HUES6 (cell line): ENCODE measurements at regions not wholly inside any gene's neighbourhood (a gene's known extent, or its start where the extent isn't known, plus 50 kb on each side); places are given as distances from the start of the nearest gene placed in this dataset.
"Not testable (repeated sequence)": the region's sequence is repeated elsewhere in the genome, so short reads cannot be mapped to it uniquely, and the experiment has no call there.

Experiments
- H3K27ac ChIP-seq: 2 replicates; pipeline ENCODE4 v1.7.0; 2013; ENCODE audit warnings: low read depth, mild to moderate bottlenecking, low read length, inconsistent platforms
- H3K27me3 ChIP-seq: 2 replicates; pipeline ENCODE4 v1.6.1; 2013; ENCODE audit warnings: low read length; ENCODE audit not compliant: control insufficient read depth, insufficient read depth
- H3K36me3 ChIP-seq: 2 replicates; pipeline ENCODE4 v1.6.1; 2013; ENCODE audit warnings: low read length; ENCODE audit not compliant: control insufficient read depth, insufficient read depth
- H3K4me1 ChIP-seq: 2 replicates; pipeline ENCODE4 v1.6.1; 2013; ENCODE audit warnings: low read length; ENCODE audit not compliant: control insufficient read depth, insufficient read depth
- H3K4me3 ChIP-seq: 2 replicates; pipeline ENCODE4 v1.5.1; 2013; ENCODE audit warnings: low read depth, low read length
- H3K9ac ChIP-seq: one replicate; pipeline ENCODE4 v1.6.1; 2013; ENCODE audit warnings: mild to moderate bottlenecking, low read length
- H3K9me3 ChIP-seq: 2 replicates; pipeline ENCODE4 v1.6.1; 2013; ENCODE audit warnings: low read depth, low read length; ENCODE audit not compliant: control insufficient read depth, insufficient read depth

DNA sequence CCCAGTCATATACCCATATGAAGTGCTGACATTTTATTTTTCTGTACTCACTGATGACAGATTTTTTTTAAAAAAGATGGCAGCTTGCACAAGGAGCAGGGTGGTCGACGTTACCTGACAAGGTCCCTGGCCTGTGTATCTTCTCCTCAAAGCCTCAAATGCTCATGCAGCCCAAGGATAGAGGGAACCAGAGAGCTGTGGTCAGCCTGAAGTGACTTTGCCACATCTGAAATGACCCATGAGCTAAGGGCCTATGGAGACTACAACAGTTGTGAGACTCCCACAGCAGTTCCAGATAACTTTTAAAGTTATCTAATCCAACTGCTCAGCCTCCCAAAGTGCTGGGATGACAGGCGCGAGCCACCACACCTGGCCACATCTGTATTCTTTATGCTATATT is 131.1 kb downstream of the GLUL start:
- Histone ChIP-seq H3K9ac (no peak overlapping the region), H3K27me3 (no peaks in the 10 kb centered on the region), H3K36me3 (no peaks in the 10 kb centered on the region), H3K4me3 (no peak overlapping the region), H3K27ac (no peak overlapping the region), H3K9me3 (no peaks in the 10 kb centered on the region), H3K4me1 (no peaks in the 10 kb centered on the region)

DNA sequence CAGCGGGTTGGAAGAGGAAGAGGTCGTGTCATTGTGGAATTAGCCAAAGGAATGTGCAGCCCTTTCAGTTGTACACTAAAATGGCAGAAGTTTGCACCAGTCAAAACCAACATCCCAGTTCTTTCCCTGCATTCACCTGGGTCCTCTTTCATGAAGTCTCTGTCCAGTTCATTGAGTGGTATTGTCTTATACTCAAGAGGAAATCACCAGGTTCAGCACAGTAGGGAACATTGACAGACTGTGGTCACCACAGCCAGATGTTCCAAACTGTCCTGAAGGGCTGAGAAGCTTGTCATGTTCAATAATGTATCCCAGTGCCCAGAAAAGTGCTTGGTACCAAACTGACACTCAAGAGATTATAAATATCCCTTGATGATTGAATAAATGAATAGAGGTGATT is 131.6 kb downstream of the GLUL start:
- H3K9me3 ChIP-seq = no peaks in the 10 kb centered on the region
- no peaks in the 10 kb centered on the region for H3K27me3 ChIP-seq
- H3K27ac ChIP-seq = no peak overlapping the region
- no peaks in the 10 kb centered on the region for H3K36me3 ChIP-seq
- no peak overlapping the region for H3K9ac ChIP-seq
- H3K4me1 ChIP-seq = no peaks in the 10 kb centered on the region
- no peak overlapping the region for H3K4me3 ChIP-seq

DNA sequence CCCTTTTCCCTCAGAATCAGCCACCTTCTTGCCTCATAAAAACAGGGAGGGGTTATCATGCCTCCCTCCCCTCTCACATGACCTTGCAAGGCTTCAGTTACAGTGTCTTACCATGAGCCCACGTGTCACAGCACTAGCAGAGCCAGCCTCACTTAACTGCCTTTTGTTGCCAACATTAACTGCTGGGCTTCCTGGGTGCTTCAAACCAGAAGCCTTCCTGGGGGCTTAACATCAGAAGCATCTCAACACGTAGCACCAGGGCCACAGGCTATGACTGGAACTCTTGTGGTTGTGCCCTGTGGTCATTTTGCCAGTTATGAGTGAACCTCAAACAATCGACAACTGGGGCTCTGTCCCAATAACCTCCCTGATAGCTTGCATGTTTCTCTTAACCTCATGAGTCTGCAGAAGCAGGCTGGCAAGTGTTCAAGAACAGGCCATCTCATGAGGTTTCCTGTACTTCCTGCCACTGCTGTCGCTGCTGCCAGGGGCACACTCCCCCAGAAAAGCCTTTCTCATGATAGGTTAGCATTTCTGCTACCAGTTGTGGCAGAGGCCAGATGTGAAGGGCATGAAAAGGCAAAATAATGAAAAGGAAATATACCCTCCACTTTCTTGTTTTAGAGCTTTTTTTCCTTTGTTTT is 132.2 kb downstream of the GLUL start:
- Histone ChIP-seq H3K4me3 (no peak overlapping the region), H3K4me1 (no peaks in the 10 kb centered on the region), H3K27ac (no peak overlapping the region), H3K36me3 (no peaks in the 10 kb centered on the region), H3K9ac (no peak overlapping the region), H3K9me3 (no peaks in the 10 kb centered on the region), H3K27me3 (no peaks in the 10 kb centered on the region)

DNA sequence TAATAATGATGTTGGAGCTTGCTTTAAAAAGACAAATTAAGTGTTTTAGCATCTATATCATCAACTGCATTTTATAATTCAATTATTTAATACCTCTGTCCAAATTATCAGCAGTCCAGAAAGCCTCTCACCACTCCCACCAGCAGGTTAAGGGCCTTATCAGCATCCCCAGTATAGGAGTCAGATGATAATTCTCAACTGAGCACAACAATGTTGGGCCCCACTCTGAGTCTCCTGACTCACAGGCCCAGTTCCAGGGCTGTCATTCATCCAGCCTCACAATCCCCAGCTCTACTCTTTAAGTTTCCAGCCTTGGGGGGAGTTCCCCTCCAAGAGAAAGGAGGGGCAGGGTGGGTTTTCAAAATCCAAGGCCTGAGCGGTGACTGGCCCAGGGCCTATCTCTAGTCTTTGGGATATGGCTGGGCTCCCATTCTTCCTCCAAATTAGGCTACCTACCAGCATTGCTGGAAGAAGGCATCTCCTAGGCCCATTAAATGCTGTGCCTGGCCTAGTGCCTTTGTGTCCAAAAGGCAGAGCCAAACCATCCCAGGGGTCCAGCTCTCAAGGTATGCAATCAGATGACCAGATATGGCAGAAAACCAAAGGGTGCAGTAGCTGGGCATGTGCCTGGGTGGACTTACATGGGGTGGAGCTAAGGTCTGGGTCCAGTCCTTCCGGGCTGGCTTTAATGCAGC is 134.1 kb downstream of the GLUL start:
- no peak overlapping the region for H3K27ac ChIP-seq
- H3K27me3 ChIP-seq = no peaks in the 10 kb centered on the region
- no peak overlapping the region for H3K9ac ChIP-seq
- H3K4me3 ChIP-seq = no peak overlapping the region
- H3K4me1 ChIP-seq = no peaks in the 10 kb centered on the region
- no peaks in the 10 kb centered on the region for H3K36me3 ChIP-seq
- H3K9me3 ChIP-seq = no peaks in the 10 kb centered on the region

DNA sequence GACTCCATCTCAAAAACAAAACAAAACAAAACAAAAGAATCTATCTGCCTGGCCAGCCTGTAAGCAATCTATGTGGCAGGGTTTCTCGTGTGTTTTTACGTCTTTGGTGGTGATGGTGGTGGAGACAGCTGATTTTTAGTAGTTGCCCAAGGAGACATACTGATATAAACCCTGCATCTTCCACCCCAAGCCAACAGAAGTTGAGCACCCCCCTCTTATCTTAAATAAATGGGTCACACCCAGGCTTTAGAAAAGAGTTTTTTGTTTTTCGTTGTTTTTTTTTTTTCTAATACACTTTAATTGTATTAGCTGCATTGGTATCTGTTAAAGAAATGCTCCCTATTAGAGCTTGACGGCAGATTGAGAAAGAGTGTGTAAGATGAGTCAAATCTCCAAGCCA is 134.7 kb downstream of the GLUL start:
- Histone ChIP-seq H3K4me3 (no peak overlapping the region), H3K4me1 (no peaks in the 10 kb centered on the region), H3K27me3 (no peaks in the 10 kb centered on the region), H3K27ac (no peak overlapping the region), H3K9me3 (no peaks in the 10 kb centered on the region), H3K9ac (no peak overlapping the region), H3K36me3 (no peaks in the 10 kb centered on the region)

DNA sequence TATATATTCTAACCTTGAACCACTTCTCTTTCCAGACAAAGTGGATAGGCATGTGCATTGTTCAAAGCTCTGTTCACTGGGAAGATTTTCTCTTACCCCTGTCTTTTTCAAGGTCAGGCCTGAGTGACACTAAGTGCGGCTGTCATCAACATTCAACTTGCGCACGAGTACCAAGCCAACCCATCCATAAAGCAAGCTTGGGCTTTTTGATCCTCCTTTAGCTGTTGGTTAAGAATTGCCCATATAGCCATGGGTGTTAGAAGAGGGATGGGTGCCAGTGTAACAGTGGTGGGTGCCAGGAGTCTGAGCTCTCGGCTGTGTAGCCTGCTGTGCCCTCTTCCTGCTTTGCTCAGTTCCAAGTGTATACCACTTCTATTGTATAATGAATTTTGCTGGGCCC is 136.1 kb downstream of the GLUL start:
- H3K27me3 ChIP-seq = no peaks in the 10 kb centered on the region
- H3K9ac ChIP-seq = no peak overlapping the region
- no peak overlapping the region for H3K27ac ChIP-seq
- H3K4me1 ChIP-seq = no peaks in the 10 kb centered on the region
- H3K4me3 ChIP-seq = no peak overlapping the region
- no peaks in the 10 kb centered on the region for H3K9me3 ChIP-seq
- no peaks in the 10 kb centered on the region for H3K36me3 ChIP-seq

DNA sequence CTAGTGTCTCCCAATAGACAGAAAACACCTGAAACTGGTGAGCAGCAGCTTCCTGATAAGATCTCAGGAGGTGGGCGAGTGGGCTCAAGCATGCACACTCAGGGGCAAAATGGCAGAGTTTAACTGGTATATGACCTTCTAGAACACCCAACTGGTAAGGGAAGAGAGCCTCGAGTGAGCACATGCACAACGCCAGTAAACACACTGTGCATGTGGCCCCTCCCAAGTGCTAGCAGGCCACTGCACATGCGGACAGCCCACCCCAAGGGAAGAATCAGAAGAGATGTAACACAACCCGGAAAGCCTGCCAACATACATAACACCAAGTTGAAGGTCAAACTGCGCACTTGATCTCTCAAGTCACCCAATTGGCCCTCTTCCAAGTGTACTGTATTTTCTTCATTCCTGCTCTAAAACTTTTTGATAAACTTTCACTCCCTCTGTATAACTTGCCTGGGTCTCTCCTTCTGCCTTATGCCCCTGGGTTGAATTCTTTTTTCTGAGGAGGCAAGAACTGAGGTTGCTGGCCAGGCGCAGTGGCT is 138.2 kb downstream of the GLUL start:
- H3K27ac ChIP-seq = no peak overlapping the region
- no peaks in the 10 kb centered on the region for H3K9me3 ChIP-seq
- no peak overlapping the region for H3K4me3 ChIP-seq
- H3K4me1 ChIP-seq = peaks cover 3% of the 10 kb centered on the region; the same call in 1 of the 2 replicates
- no peak overlapping the region for H3K9ac ChIP-seq
- H3K27me3 ChIP-seq = no peaks in the 10 kb centered on the region
- H3K36me3 ChIP-seq = no peaks in the 10 kb centered on the region

DNA sequence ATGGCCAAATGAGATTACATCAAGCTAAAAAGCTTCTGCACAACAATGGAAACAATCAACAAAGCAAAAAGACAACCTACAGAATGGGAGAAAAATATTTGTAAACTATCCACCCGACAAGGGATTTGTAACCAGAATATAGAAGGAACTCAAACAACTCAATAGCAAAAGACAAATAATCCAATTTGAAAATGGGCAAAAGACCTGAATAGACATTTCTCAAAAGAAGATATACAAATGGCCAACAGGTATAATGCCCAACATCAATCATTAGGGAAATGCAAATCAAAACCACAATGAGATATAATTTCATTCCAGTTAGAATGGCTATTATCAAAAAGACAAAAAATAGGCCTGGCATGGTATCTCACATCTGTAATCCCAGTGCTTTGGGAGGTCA is 140.0 kb downstream of the GLUL start:
- Histone ChIP-seq H3K27ac (no peak overlapping the region), H3K4me3 (no peak overlapping the region), H3K4me1 (peaks cover 3% of the 10 kb centered on the region; the same call in 1 of the 2 replicates), H3K9ac (no peak overlapping the region), H3K9me3 (no peaks in the 10 kb centered on the region), H3K27me3 (no peaks in the 10 kb centered on the region), H3K36me3 (no peaks in the 10 kb centered on the region)

DNA sequence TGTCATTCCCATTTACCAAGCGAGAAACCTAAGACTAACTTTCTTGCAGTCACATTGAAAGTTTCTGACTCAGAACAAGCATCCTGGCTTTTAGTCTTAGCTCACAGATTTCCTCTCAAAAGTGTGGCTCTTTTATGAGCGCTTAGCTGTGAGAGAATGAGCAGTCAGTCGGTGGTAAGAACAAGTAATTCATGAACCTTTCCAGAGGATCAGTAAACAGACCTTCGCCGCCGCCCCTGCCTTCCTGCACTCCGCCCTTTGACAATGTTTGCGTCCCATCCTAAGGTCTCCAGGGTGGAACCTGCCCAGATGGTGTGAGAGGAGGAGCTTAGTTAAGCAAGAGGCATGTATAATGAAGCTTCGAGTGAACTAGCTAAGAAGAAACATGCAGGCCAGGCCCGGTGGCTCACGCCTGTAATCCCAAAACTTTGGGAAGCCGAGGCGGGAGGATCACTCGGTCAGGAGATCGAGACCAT is 142.4 kb downstream of the GLUL start:
- H3K4me3 ChIP-seq = no peak overlapping the region
- H3K27ac ChIP-seq = no peak overlapping the region
- H3K9ac ChIP-seq = no peak overlapping the region
- H3K27me3 ChIP-seq = no peaks in the 10 kb centered on the region
- no peaks in the 10 kb centered on the region for H3K36me3 ChIP-seq
- H3K9me3 ChIP-seq = no peaks in the 10 kb centered on the region
- peaks cover 3% of the 10 kb centered on the region; the same call in 1 of the 2 replicates for H3K4me1 ChIP-seq

DNA sequence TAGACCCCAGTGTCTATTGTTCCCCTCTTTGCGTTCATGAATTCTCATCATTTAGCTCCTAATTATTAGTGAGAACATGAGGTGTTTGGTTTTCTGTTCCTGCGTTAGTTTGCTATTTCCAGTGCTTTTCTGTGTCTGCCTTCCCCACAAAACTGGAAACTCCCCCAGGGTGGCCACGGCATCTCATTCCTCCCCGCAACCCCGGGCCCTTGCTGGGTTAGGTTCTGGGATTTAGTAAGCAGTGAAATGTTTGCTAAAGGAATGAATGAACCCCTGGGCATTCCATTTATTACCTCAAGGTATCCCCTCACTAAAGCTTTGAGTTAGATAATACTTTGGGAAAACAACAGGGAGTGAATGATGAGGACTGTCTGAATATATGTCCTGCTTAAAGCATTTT is 142.9 kb downstream of the GLUL start:
- no peak overlapping the region for H3K9ac ChIP-seq
- H3K36me3 ChIP-seq = no peaks in the 10 kb centered on the region
- no peak overlapping the region for H3K27ac ChIP-seq
- H3K4me1 ChIP-seq = peaks cover 3% of the 10 kb centered on the region; the same call in 1 of the 2 replicates
- no peaks in the 10 kb centered on the region for H3K9me3 ChIP-seq
- H3K27me3 ChIP-seq = no peaks in the 10 kb centered on the region
- no peak overlapping the region for H3K4me3 ChIP-seq

DNA sequence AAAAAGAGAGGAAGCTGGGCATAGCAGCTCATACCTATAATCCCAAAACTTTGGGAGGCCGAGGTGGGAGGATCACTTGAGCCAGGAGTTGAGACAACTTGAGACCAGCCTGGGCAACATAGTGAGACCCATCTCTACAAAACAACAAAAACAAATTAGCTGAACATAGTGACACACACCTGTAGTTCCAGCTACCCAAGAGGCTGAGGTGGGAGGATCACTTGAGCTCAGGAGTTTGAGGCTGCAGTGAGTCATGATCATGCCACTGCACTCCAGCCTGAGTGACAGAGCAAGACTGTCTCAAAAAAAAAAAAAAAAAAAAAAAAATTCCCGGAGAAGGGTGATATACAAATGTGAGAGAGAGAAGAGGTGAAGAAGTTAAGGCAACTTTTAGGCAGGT is 143.8 kb downstream of the GLUL start:
- H3K4me1 ChIP-seq, H3K27me3 ChIP-seq, H3K27ac ChIP-seq, H3K9me3 ChIP-seq, H3K36me3 ChIP-seq, H3K4me3 ChIP-seq, H3K9ac ChIP-seq: not testable (repeated sequence)
